PC-9 (cell line): ENCODE measurements at regions not wholly inside any gene's neighbourhood (a gene's known extent, or its start where the extent isn't known, plus 50 kb on each side); places are given as distances from the start of the nearest gene placed in this dataset.

ENCODE experiments used
- CTCF ChIP-seq: fragments of 200-600 bp; sonication (generic); conservative IDR thresholded peaks from 2 replicates; pipeline ENCODE4 v1.6.1; 2017; ENCODE audit warnings: mixed run types, antibody characterized with exemption, mild to moderate bottlenecking, moderate library complexity
- EZH2 ChIP-seq: fragments of 200-600 bp; sonication (generic); IDR thresholded peaks from 2 replicates; pipeline ENCODE4 v1.8.0; 2017; ENCODE audit warnings: antibody characterized with exemption, low read depth

GRCh38 chr6:149127212-149127611 is 190.3 kb upstream of the TAB2 start:
- TF ChIP-seq EZH2 (no peak), CTCF (no peak)
